ENCODE measurements at regions not wholly inside any gene's neighbourhood (a gene's known extent, or its start where the extent isn't known, plus 50 kb on each side); places are given as distances from the start of the nearest gene placed in this dataset.

DNA sequence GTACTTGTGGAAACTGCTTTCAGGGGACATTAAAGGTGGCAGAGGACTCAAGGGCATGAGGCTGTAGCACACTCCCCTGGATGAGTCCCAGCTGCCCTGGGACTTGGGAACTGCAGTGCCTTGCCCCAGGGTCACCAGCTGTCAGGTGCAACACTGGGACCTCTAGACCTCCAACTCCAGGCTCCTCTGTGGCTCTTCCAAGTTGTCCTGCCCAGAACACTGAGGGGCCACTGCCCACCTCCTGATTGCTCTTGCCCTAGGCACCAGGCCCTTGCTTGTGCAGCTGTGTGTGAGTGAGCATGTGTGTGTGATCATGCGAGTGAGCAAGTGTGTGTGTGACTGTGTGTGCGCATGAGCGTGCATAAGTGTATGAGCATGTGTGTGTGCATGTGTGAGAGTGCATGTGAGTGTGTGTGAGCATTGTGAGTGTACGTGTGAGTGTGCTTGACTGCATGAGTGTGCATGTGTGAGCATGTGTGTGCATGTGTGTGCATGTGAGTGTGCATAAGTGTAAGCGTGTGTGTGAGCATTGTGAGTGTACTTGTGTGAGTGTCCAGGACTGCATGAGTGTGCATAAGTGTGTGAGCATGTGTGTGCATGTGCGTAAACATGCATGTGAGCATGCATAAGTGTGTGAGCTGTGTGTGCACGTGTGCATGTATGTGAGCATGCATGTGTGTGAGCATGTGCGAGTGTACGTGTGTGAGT is 301.5 kb downstream of the NDUFA10 start:
- peak; percentile 39 for DNase-seq

DNA sequence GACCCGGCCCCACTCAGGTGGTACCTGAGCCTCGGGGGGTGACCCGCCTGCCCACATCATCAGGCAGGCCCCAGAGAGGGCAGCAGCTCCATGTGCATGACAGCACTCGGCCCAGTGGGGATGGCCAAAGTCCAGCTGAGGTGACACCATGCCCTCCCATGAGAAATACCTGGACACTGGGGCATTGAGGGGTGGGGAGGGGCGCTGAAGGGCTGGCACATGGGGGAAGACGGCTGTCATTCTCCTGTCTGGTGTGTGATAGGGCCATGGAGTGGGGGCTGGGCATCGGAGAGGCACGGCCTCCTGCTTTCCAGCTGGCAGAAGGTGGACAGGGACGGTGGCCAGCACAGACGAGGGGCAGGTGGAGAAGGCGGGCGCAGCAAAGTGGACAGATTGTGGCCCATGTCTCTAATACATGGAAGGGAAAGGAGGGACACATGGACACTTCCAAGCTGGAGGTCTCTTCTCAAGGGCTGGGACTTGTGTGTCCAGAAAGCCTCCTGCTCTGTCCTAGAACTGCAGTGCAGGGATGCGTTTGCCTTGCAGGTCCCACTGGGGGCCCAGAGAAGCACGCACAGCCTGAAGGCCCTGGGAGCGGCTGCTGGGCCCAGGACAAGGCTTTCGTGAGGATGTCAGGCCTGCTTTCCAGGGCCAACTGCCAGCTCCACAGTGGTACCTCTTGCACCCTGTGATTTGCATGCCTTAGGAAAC is 302.2 kb downstream of the NDUFA10 start:
- DNase-seq = peak; percentile 43

DNA sequence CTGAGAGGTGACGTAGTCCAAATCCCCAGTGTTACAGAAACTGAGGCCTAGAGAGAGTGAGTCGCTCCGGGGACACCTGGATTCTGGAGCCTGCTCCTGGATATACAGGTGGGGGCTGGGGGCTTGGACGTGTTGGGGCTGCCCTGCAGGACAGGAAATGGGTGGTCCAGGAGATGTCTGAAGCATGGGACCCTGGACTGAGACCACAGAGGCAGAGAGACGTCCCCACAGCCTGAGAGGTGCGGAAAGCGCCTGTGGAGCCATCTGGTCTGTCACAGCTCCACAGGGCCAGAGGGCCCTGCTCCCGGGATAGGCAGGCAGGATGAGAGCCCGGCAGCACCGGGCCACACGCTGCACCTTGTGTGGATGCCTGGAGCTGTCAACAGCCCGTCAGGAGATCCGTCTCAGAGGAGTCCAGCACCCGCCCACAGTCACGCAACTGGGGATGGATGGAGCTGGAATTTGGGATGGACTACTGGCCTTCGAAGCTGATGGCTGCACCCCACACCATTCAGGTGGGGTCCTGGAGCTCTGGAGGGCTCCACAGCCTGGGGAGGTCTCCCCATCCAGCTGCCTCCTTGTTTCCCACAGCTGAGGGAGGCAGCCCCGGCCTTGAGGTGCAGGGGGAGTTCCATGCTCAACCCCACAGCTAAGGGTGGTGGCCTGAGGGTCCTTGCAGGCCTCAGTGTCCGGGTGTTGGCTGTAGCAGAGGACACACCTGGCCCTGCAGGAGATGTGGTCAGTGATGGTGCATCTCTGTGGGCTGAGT is 303.0 kb downstream of the NDUFA10 start:
- peak; percentile 46 for DNase-seq

DNA sequence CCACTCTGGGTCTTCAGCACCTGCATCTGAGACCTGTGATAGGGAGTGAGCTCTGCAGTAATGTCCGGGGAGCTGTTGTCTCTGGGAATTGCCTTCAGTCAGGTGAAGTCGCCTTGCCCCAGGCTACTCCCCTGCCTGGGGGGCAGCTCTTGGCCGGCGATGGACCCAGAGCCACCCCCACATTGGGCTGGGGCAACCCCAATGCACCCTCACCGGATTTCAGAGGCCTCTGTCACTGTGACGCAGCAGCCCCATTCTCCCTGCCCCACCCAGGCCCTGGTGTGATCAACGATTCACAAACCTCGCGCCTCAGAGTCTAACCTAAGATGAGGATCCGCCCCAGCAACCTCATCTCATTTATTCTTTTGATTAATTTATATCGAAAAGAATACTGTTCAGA is 303.6 kb downstream of the NDUFA10 start:
- peak; percentile 30 for DNase-seq

DNA sequence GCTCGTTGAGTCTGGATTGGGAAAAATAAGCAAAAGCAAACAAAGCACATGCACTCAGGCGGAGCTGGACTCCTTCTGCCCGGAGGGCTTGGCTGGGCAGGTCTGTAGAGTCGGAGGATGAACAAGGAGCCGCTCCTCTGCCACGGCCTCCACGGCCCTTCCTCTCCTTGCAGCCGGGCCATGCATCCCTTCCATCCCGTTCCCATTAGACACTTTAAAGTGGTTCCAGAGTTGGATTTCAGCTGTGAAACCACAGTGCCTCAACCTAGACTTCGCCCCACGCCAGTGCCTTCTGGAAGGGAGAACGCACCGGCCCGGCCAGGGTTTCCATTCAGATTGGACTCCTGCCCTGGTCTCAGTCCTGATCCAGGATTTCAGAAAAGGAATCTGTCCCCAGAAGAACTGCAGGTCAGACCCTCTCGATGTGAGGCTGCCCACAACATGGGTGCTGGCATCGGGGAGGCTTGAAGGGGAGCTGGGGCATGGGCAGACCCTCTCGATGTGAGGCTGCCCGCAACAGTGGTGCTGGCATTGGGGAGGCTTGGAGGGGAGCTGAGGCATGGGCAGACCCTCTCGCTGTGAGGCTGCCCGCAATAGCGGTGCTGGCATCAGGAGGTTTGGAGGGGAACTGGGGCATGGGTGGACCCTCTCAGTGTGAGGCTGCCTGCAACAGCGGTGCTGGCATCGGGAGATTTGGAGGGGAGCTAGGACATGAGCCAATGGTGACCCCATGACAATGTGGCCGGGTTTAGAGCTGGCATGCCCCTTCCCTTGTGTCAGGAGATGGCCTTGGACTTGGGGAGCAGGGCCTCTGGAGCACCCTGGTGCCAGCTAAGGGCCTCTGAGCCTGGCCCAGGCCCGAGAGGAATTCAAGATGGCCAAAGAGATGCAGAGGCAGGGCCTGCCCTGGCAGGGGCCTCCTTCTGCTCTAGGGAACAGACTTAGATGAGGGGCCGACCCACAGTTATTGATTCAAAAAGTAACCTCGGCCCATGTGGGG is 304.5 kb downstream of the NDUFA10 start:
- DNase-seq = peak; percentile 46

DNA sequence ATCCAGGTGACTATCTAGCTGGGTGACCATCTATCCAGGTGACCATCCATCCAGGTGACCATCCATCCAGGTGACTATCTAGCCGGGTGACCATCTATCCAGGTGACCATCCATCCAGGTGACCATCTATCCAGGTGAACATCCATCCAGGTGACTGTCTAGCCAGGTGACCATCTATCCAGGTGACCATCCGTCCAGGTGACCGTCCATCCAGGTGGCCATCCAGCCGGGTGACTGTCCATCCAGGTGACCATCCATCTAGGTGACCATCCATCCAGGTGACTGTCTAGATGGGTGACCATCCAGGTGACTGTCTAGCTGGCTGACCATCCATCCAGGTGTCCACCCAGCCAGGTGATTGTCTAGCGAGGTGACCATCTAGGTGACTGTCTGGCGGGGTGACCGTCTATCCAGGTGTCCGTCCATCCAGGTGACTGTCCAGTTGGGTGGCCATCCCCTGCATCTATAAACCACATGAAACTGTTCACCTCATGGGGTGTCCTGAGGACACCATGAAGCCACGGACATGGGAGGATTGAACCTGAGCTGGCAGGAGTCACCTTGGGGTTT is 305.3 kb downstream of the NDUFA10 start:
- DNase-seq = peak; percentile 19

DNA sequence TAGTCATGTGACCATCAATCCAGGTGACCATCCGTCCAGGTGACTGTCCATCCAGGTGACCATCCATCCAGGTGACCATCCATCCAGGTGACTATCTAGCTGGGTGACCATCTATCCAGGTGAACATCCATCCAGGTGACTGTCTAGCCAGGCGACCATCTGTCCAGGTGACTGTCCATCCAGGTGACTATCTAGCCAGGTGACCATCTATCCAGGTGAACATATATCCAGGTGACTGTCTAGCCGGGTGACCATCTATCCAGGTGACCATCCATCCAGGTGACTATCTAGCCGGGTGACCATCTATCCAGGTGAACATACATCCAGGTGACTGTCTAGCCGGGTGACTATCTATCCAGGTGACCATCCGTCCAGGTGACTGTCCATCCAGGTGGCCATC is 306.2 kb downstream of the NDUFA10 start:
- peak; percentile 1 for DNase-seq

DNA sequence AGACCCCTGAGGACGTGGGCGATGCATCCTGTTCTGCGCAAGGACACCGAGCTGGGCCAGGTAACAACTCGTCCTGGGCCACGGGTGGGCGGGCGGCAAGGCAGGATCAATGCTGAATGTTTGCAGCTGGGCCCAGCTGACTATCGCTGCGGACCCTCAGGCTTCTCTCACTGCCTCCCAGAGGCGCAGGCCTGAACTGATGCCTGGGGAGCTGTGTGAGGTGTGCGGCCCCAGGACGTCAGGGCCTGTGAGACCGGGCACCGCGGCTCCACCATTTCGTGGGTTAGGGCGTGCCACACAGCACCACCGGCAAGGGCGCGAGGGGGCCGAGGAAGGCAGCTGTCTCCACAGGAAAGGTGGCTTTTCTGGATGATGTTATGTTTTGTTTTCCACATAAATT is 307.4 kb downstream of the NDUFA10 start:
- DNase-seq = peak; percentile 44

DNA sequence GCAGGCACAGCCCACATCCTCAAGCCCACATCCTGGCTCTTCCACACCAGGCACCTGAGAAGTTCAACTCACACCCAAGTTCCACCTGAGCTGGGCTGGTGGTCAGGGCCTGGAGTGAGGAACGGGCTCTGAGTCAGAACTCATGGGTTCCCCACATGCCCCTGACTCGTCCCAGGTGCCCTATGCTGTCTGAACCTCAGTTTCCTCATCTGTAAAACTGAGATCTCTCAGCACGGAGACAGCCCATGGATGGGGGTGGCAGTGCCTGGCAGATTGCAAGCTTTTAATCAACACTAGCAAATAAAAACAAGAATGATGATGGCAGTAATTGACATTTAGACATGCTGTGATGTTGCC is 307.8 kb downstream of the NDUFA10 start:
- DNase-seq = no peak

DNA sequence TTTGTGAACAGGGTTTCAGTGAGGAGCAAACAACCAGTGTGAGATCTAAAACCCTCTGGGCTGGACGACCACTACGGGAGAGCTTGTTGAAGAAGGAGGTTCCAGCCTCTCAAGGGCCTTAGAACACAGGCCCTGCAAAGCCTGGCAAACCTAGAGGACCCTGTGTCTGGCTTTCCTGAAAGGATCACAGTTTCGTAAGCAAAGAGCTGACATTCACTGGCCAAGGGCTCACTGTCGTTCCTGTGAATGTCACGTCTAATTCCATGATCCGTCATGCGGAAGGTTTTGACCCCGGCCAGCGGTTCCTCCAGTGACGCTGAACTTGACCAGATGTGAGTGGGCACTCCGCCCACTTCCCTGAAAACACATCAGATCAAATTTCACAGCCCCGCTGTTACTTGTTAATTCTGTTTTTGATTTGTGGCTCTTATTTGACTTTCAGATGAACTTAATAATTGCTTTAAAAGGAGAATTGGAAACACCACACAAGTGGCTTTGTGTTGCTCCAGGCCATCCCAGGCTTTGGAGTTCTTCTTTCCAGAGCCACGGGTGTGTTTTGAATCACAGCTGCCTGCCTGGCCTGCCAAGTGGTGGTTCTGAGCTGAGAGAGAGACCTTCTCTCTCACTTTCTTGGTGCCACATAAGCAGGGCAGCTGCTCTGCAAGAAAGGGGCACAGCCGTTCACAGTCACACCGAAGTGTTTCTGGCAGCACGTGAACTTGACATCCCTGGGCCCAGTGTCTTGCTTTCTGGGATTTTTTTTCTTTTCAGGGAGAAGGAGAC is 308.4 kb downstream of the NDUFA10 start:
- peak; percentile 39 for DNase-seq

DNA sequence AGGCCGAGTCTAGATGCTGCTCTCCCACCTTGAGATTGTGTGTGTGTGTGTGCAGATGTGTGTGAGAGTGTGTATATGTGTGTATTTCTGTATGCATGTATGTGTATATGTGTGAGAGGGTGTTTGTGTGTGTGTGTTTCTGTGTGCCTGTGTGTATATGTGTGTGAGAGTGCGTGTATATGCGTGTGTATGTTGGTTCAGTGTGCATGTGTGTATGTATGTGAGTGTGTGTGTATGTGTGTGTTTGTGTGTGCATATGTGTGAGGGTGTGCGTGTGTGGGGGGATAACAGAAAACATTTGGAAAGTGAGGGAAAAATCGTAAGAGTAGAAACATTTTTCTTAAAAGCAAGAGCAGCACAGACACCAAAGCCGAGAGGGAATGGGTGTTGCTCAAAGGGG is 309.1 kb downstream of the NDUFA10 start:
- DNase-seq = no peak

DNA sequence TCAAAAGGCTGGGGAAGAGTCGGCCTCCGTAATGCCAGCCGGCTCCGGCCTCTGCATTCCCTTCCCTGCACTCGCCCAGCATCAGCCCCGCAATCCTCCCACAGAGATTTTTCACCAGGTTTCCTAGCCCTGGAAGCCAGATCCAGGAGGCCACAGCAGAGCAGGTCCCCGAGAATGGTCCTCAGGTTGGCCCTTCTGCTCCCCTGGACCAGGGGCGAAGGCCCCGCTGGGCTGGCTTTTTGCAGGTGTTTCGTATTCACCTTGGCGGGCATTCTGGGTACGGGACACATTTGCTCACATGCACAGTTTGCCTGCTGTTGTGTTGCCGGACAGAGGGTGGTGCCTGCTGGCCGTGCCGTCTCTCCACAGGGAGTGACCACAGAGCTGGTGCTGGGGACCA is 309.5 kb downstream of the NDUFA10 start:
- peak; percentile 36 for DNase-seq

DNA sequence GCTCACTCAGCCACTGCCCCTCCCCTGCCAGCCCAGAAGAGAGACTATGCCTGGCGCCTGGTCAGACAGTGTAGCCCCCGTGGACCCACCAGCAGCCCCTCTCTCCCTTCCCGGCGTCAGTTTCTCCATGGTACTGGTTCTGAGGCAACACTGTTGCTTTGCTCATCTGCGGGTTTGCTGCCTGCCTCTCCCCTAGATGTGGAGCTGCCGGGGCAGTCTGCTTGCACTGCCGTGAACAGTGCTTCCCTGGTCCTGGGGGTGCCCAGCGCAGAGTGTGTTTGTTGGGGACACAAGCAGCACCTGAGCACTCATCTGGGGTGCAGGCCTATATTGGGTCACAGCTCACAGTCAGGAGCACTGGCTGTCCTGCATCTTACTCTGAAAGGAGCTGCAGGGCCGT is 309.9 kb downstream of the NDUFA10 start:
- DNase-seq = peak; percentile 42

DNA sequence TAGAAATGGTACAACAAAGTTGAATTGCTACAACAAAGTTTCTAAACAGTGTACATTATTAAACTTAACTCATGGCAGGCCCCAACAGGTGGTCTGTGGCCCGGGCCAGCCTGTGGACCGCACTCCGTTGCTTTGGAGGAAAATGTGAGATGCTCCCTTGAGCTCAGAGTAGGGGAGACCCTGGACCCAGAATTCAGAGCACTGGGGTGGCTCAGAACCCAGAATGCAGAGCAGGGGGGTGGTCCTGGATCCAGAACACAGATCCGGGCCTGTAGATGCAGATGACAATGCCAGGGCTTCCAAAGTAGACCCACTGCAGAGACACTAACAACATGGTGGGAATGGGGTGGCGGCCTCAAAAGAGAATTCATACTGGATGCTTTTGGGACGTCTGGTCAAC is 311.0 kb downstream of the NDUFA10 start:
- DNase-seq = peak; percentile 29

DNA sequence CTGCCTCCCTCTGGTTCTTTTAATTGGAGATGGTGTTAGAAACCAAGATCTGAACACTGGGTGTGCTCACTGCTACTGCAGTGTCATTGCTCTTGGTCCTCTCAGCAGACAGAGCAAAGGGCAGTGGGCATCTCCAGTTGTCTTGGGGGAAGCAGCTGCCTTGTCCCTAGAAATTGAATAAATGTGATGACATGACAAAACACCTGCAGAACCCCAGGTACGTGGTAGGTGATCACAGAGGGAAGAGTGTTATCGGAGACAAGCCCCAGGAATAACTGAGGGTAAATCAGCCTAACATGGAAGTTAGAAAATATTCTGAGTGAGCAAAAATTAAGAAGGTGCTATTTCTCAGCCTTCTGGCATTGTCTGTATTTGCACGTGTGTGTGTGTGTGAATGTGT is 311.9 kb upstream of the HDAC4 start:
- peak; percentile 12 for DNase-seq

DNA sequence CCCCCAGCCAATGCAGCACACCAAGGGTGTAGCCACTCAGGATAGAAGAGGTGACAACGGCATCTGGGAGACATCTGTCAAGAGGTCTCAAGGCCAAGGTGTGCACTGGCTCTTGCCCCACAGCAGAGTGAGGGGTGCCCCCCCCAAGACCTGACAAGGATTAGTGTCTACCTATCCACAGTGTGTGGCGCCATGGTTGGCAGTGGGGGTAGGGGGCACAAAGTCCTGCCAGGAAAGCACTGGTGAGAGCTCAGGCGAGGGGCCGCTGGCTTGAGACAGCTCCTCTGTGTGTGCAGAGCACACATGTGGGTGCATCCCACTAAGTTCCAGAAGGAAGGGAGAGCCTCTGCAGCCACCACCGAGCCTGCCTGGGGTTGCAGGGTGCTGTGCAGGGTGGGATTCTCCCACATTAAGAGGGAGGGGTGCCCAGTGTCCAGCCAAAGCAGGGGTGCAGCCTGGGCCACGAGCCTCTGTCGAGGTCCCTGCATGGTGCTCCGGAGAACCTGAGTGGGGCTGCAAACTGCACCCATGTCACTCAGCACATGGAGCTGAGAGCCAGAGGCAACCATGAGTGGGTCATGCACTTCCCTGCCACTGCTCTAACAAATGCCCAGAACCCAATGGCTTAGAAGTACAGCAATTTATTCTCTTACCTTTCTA is 311.2 kb upstream of the HDAC4 start:
- peak; percentile 41 for DNase-seq

DNA sequence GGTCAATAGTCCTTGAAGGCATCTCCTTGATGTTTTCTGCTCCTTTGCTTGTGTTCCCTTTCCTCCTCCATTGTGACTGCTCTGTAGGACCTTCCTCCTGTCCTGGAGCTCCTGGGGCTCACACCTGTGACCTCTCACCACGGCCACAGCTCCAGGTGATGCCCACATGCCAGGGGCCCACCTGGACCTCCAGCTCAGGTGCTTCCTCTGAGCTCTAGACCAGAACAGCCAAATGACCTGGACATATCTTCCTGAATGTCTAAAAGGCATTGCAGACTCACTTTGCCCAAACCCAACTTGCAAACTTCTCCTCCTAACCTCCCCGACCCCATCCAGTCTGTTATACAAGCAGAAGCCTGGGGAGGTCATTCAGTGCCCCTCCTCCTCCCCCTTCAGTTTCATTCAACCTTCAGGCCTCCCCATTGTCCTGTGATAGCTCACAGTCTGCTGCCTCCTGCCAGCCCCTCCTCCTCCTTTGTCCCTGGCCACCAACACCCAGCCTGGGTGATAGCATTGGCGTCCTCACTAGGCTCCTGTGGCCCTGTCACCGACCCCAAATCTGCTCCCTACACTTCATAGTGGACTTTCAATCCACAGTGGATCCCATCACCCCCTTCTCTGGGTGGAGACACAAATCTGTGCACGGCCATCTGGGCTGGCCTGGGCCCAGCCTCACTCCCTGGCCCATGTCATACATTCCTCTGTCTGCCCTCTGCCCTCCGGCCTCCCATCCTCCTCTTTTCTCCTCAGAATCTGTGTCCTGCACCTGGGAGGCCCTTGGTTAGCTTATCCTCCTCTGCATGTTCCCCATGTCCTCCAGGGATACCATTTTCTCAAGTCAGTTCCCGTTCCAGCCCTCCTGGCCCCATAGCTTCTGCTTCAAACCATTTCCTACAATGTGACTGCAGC is 310.4 kb upstream of the HDAC4 start:
- peak; percentile 29 for DNase-seq

DNA sequence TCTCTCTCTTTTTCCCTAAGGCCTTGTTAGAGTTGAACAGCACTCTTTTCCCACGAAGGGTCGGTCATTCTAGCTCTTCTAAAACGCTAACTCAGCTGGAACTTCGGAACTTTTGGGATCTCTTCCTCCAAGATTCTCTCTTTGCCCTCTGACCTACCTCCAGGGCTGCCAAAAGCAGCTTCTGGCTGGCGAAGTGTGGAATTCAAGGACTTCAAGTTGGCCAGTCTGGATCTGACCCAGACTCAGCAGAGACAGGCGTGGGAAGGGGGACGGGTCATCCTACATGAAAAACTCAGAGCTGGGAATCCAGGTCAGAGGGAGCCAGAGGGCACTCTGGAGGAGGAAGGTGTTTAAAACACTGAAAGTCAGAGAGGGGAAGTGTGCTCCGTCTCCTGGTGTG is 305.5 kb upstream of the HDAC4 start:
- peak; percentile 76 for DNase-seq

DNA sequence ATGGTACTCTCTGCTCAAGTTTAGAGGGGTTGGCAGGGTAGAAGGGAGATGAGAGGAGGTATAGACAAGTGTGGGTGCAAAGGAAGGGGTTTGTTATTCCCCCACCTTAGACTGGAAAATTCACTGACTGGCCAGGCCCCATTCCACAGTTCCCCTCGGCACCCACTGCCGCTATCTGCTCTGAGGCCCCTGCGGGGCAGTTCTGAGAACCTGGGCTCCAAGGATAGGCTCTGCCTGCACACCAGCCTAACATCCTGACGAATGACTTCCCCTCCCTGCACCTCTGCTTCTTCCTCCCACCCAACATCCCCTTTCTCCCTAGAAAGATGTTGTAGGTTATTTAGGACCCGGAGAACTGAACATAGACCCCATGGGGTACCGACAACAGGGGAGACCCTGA is 303.9 kb upstream of the HDAC4 start:
- peak; percentile 32 for DNase-seq

DNA sequence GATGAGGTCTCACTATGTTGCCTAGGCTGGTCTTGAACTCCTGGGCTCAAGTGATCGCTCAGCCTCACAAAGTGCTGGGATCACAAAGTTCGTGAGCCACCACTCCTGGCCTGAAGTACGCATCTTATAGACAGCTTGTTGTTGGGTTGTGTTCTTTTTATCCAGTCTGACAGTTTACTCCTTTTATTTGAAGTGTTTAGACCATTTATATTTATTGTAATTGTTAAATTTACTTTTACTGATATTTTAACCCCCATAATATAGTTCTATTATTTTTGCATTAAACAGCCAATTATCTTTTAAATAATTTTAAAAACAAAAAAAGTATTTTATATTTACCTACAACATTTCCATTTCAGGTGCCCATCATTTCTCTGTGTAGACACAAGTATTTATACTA is 303.0 kb upstream of the HDAC4 start:
- DNase-seq = no peak
